Breast epithelium (tissue), 3 donors: ENCODE measurements at regions not wholly inside any gene's neighbourhood (a gene's known extent, or its start where the extent isn't known, plus 50 kb on each side); places are given as distances from the start of the nearest gene placed in this dataset.

ENCODE experiments used
- CTCF ChIP-seq, 3 donors: fragments of 450-650 bp; IDR thresholded peaks; one replicate each; pipeline ENCODE4 v1.5.1; 2016 to 2017; ENCODE audit warnings: antibody characterized with exemption in 3 of 3, mild to moderate bottlenecking in 3 of 3, moderate library complexity in 3 of 3
- POLR2A ChIP-seq: fragments of 450-650 bp; IDR thresholded peaks from one replicate; pipeline ENCODE4 v1.6.1; 2016; ENCODE audit warnings: antibody characterized with exemption, mild to moderate bottlenecking, moderate library complexity

- TF ChIP-seq CTCF (IDR thresholded peaks at IDR 0.05) (no peak), POLR2A (no peak)
Measured at GRCh38 chr5:56375011-56375410, 141.9 kb upstream of the ANKRD55 start.
